HK-2 (cell line): ENCODE measurements at regions not wholly inside any gene's neighbourhood (a gene's known extent, or its start where the extent isn't known, plus 50 kb on each side); places are given as distances from the start of the nearest gene placed in this dataset.
"Not testable (repeated sequence)": the region's sequence is repeated elsewhere in the genome, so short reads cannot be mapped to it uniquely, and the experiment has no call there.

Source experiments
- DNase-seq: peaks from one replicate; pipeline ENCODE4 v3.0.0-alpha.2; 2018; ENCODE audit not compliant: unreplicated experiment

DNA sequence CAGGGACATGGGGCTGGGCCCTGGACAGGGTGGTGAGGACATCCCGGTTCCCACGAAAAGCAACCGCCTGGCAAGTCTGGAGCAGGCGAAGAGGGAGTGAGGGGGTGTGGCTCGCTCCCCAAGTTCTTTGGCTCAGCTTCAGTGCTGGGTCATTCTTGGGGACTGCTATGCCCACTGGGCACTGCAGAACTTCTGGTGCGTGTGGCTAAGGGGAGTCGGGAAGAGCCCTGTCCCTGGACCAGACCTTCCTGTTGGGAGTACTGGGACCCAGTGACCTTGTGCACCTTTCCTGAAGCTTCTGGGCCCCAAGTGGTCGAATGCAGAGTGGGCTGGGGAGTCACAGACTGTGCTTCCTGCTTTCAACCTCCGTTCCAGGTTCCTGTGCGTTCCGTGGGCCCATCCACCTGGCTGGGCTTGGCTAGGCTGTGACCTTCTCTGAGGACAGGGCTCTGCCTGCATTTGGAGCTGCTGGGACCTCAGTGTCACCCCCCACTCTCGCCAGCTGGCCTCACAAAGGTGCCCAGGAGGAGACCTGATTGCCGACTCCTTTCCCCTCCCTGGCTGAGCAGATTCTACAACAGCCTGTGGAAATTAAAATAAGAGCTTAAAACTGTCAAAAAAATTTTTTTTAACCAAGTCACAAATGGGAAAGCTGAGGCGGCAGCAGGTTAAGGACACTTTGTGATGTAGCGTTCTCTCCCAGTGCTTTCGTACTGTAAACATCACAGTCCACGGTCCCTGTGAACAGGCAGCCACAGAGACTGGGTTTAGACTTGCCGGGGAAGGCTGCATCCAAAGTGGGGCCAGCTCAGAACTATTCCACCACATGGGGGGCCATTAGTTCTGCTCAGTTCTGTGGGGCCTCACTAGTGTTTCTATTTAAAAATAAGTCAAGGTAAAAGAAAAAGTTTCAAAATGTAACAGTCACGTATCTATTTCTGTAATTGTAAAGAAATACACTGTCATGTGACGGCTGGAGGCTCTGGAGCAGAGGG, 63.8 kb upstream of the WNT7B start:
- no peak for DNase-seq

DNA sequence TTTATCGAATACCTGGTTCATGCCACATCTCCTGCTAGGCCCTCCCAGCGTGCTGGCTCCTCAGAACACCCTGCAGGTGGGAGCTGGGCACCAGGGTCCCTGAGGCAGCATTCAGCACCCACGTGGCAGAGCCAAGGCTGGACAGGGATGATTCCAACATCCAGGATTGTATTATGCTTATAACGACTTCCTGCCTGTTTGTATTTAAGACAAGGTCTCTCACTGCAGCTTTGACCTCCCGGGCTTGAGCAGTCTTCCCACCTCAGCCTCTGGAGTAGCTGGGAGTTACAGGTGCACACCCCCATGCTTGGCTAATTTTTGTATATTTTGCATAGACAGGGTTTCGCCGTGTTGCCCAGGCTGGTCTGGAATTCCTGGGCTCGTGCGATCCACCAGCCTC, 64.7 kb upstream of the WNT7B start:
- DNase-seq = no peak

DNA sequence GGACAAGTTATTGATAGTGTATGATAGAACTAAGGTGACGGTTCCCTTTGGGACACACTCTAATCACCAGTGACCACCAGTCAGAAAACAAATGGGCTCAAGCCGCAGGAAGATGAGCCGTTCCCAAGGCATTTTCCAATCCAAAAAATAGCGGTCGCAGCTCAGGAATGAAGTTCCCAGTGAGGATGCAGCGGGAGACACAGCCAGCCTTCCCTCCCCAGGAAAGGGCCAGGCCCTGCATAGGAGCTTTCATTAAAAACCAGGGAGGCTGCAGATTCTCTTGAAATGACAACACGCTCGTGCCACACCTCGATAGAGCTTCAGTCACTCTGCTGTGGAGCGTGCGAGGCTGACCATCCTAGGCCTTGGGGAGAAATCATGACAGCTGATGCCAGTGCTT, 65.8 kb upstream of the WNT7B start:
- no peak for DNase-seq

DNA sequence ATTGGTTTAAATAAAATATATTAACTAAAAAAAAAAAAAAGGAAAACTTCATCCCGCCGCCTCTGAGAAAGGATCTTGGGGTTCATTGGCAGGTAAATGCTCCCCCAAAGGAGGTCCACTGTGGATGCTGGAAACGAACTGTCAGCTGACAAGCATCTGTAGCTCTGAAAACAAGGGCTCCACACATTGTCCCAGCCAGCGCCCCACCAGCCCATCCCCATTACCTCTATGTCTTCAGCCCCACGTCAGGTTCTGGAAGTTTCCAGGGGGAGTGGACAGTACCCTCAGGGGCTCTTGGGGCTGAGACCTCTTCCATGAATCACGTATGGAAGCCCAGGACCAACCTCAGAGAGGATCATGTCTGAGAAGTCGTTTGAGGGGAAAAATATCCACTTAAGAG, 66.4 kb upstream of the WNT7B start:
- no peak for DNase-seq

DNA sequence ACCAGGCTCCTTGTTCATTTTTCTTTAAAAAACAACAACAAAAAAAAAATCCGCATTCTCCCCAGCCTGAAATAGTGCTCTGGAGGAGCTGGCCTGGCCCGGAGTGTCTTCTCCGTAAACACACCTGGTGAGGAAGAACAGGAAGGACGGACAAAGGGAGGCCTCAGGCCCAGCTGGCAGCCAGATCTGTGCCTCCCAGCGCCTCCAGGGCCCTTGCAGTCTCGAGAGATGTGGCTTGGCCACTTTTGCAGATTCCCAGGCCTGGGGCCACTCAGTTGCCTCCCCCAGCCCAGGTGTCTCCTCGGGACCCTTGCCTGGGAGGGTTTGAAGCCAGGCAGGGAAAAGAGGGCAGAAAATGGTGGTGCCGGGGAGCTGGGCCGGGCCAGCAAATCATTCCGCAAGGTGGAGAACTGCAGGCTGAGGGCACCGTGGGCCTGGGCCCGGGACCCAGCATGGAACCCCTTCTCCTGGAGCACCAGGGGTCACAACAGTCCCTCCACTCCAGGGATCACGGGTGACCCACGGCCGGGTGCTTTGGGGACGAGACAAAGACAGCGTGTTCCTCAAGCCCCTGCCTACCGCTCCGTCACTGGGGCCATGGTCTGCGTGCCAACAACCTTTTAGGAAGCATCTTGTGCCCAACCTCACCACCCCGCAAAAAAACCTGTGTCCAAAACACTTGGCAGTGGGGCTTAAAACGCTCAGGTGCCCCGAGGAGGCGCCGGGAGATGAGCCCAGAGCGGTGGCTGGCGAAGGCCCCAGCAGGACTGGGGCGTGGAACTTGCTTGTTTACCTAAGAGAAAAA, 67.1 kb upstream of the WNT7B start:
- no peak for DNase-seq

DNA sequence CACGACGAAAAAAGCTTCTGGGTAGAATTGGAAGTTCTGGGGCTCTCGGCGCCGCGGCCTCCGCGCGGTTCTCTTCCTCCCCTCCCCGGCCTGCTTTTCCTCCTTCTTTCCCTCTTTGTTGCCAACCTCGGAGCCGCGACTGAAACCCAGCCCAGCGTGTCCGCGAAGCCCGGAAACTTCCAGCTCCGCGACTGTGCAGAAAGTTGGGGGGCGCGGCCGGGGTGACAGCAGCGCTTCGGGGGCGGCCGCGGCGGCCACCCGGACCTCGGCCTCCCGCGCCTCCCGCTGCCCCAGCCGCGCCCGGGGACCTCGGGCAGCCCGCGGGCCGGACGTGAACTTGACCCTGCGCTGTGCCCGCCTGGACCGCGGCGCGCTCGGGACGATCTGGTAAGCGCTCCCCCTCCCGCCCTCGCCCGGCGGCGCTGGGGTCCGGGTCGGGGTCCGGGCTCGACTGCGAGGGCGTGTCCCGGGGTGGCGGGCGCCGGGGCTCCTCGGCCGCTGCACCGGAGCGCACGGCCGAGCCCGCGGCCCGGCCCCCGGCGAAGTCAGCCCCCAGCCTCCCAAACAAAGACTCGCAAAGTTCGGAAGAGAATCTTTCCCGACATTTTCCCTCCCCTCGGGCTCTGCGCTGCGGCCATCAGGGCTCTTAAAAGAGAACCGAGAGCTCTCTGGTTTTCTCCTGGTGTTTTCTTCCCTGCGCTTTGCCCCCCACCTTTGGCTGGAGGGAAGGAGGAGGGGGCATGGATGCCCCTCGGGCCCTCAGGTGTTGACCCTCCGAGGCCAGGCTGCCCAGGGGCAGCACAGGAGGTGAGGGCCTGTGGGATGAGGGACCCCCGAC, 67.9 kb upstream of the WNT7B start:
- DNase-seq = no peak

DNA sequence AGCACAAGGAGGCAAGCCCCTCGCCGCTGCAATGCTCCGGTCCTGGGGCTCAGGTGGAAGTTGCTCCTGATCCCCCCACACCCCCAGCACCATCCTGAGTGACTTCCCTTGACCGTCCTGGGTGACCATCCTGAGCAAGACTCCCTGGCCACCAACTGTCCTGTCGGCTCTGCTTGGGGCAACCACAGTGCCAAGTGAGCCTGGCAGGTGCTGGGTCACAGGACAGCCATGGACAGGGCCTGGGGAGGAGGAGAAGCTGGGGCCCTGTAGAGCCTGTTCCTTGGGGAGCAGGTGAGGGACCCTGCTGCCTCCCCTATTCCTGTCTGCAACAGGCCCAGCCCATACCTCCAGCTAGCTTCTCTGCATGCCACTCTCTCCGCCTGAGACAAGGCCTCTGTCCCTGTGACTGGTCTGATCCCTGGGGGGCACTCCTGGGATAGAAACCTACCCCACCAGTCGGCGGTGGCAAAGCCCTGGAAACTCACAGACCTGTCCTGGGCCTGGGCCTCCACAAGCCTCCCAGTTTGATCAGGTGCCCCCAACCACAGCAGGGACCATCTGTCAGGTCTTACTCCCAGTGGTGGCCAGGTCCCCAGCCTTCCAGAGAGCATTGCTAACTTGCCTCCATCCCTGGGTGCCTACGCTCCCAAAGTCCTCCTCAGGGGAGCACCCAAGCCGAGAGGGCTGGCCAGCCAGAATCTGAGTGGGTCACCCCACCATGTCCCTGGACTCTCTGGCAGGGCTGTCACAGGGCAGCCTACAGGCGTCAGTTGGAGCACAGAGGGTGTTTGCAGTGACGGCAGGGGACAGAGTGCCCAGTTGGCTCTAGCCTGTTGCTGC, 68.7 kb upstream of the WNT7B start:
- no peak for DNase-seq

DNA sequence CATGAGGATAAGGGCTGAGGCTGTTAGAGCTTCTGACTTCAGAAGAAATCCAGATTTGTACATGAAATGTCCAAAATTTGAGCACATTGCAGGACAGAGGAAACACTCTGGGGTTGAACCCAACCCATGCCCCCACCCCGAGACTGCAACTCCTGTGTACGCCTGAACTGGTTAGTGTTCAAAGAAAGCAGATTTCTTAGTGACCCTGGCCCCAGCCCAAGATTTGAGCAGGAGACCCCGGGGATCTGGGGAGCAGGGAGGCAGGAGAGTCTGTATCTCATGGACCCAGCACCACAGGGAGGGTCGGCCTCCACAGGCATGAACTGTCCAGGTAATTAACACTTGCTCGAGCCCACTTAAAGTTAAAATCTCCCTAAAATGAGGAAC, 69.3 kb upstream of the WNT7B start:
- DNase-seq = no peak

DNA sequence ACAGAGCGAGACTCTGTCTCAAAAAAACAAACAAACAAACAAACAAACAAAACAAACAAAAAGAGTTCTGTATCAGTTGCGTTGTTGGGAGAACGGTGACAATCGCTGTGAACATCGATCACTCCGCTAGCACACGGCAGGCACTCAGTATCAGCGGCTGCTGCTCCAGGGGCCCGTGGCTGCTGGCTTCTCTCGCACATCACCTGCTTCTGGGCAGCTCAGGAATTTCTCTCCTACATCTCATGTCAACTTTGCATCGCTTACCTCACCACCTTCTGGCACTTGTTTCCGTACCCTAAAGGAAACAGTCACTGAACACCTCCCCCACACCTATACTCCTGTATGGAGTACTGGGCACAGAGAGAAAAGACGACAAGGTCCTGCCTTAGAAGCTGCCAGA, 70.3 kb upstream of the WNT7B start:
- no peak for DNase-seq

DNA sequence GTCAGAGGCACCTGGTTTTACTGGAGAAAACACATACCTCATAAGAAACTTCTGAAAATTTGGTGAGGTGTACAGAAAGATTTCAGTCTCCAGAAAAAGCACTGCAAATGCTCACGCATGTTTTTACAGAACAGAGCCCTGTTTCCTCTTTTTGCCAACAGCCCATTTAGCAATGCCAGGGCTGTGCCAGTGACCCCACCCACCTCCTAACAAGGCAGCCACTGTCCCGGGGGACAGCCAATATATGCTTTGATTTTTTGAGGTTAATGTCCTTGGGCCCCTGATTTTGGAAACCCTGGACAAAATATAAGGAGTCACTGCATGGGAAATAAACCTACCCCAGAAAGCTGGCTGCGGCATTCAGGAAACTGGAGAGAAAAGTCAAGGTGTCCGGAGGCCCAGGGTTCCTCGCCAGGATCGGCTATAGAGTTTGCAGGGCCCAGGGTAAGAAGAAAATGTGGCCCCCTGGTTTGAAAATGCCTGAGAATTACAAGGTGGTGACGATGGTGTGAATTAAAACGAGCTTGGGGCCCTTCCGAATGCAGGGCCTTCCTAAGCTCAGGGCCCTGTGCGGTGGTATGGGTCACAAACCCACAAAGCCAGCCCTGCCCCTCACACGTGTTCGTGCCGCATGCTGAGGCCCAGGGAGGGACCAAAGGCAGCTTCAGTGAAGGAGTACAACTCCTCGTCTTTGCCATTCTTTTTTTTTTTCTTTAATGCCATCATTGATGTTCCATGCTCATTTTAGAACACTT, 71.1 kb upstream of the WNT7B start:
- DNase-seq = no peak

DNA sequence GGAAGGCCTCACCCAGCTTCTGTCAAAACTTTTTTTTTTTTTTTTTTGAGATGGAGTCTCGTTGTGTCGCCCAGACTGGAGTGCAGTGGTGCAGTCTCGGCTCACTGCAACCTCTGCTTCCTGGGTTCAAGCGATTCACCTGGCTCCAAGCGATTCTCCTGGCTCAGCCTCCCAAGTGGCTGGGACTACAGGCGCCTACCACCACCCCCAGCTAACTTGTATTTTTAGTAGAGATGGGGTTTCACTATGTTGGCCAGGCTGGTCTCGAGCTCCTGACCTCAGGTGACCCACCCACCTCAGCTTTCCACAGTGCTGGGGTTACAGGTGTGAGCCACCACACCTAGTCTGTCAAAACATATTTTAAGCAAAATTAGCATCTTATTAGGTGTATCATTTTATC, 71.7 kb upstream of the WNT7B start:
- DNase-seq = not testable (repeated sequence)

DNA sequence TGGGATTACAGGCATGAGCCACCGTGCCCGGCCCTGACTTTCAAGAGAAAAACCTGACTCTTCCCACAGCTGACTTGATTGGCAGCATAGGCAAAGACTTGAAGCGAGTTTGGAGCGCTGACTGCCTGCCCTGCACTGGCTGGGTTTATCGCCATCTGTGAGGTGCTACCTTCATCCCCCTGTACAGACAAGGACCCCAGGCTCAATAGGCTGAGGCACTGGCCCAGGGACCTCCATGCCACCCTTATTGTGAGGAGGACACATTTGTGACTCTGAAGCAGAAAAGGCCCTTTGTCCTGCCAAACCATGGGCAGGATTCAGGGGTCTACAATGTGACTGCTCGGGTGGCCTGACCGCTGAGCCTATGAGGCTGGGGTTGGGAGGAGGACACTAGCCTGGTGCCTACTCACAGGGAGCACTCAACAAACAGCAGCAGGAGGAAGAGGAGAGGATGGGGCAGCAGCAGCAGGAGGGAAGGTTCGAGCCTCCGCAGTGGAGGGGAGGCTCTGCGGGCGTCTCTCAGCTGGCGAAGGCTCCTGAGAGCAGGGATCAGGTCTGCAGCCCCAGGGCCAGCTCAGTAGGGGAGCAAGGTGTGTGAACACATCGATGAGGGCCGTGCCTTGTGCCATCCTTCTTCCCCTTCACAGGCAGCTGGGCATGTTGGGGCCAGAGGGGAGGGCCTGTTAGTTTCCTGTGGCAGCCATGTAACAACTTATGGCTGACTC, 72.9 kb upstream of the WNT7B start:
- no peak for DNase-seq

DNA sequence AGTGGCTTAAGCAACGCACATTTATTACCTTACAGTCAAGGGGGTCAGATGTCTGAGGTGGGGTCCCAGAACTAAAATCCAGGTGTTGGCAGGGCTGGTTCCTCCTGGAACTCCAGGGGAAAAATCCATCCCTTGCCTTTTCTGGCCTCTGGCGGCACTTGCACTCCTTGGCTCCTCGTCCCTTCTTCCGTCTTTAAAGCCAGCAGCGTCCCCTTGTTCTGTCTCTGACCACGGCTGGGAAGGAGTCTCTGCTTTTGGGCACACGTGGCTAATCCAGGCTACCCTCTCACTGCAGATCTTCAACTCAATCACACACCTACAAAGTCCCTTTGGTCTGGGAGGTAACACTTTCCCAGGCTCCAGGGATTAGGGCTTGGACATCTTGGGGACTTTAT, 73.5 kb upstream of the WNT7B start:
- no peak for DNase-seq

DNA sequence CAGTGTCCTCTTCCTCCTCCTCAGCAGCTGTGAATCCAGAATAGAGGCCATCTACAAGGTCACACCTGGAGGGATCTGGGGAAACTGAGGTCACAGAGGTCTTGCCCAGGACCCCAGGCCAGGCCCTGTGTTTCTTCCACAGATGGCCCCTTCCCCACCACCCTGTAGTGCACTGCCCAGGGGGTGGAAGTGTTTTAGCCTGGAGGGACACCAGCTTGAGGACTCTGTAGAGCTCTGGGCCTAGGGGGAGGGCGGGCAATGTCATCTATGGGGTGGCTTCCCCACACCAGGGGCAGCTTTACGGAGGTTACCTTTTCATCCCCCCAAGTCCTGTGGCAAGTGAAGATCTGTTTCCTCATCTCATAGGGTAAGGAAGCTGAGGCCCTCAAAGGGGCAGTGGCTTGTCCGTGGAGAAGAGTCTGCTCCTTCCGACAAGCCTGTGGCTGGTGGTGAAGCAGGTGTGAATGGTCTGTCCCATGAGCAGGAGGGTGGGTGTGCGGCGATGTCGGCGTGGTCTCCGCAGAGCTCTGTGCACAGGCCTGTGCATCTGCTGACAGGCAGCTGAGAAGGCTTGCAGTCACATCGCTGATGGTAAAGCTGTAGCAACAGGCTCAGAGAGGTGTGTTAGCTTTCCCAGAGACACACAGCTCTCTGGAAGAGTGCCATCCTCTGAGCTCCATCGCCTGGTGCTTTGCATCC, 74.1 kb upstream of the WNT7B start:
- no peak for DNase-seq

DNA sequence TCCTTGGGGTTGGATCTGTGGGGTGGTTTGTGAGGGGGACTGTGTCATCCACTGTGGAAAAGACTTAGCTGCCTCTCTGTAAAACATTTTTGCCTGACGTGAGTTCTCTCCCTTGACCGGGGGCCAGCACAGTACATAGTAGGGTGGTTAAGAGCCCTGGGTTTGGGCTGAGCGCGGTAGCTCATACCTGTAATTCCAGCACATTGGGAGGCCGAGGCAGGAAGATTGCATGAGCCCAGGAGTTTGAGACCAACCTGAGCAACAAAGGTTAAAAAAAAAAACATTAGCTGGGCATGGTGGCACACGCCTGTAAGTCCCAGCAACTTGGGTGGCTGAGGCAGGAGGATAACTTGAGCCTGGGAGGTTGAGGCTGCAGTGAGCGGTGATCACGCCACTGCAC, 74.7 kb upstream of the WNT7B start:
- no peak for DNase-seq

DNA sequence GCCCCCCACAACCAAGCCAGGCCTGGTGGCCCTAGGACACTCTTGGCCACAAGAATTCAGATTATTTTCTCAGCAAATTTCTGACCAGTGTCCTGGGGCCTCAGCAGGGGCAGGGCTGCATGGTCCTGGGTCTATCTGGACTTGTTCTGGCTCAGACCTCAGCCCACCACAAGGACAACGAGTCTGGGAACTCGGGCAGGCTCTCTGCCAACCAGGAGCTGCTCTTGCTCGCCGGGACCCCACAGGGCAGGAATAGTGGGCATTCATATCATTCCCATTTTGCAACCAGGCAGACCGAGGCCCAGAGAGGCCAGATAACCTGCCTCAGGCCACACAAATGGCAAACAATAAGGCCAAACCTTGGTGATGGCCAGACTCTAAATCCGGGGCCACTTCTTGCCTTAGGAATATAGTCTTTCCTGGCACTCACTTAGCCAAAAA, 75.4 kb upstream of the WNT7B start:
- DNase-seq = no peak

DNA sequence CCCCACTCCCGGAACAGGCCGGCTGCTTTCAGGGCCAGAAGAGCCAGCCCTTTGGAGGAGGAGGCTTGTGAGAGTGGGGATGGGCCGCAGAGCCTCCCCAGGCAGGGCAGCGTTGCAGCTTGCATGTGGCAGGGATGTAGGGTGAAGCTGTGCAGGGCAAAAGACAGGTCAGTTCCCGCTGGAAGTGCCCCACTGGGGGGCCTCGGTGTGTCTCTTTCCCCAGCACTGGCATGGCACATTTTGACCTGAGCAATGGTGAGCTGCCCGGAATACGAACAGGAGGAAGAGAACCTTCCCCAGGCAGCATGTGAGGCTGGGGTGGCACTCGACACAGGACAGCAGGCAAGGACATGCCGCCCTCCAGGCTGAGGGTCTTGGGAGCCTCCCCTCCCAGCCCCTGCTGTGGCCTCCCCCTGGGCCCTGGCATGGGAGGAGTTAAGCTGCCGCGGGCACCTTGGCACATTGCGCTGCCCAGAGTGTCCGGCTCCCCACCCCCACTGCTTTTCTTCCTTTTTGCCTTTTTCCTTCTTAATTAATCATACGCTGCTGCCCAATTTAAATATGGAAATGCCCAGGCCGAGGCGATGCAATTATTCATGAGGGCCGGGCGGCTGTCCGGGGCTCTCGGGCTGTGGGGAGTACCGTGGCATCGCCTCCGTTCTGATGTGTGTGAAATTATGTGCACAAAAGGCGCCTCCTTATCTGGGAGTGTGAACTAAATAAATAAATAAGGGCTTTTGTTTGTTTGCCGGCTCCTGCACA, 76.0 kb upstream of the WNT7B start:
- peak; percentile 52 for DNase-seq

DNA sequence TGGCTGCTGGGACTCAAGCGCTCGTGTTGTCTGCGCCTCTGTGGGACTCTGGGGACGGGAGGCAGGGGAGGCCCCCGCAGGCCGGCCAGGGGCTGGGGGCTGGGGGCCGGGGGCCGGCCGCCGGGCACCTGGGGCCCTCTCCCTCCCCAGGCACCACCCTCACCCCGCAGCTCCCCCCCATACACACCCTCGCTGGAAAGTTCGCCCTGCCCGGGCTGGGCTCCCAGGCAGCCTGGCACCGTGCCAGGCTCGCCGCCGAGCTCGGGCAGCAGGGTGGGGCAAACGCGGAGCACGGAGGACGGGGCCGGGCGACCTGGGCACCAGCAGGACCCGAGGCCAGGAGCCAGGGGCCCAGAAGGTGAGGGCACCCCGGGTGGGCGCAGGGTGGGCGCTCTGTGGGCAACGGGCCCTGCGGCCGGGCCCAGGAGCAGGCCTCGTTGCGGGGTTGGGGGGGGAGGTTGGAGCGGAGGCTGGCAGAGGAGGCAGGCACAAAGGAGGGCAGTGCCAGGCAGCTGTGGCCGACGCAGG, 76.7 kb upstream of the WNT7B start:
- DNase-seq = peak; percentile 67
